ENCODE measurements at regions not wholly inside any gene's neighbourhood (a gene's known extent, or its start where the extent isn't known, plus 50 kb on each side); places are given as distances from the start of the nearest gene placed in this dataset.

DNA sequence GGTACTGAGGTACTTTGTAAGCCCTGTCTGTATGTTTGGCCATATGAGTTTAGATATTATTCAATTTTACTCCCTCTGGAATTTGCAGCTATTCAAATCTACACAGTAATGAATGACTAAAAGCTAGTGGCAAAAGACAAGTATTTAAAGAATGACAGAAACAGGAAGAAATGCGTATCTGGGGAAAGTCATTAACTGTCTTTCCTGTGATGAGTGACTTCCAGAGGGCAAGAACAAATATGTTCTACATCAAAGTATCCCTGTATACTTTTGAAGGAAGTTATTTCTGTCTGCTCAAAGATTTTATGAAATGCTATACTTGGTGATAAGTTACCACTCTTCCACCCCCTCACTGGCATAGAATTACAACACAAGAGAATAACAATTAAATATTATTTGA lies 489.3 kb upstream of the SOX9 start:
- no peak for TF ChIP-seq CEBPB (IDR thresholded peaks at IDR 0.05)
- no peak for TF ChIP-seq CREB1 (IDR thresholded peaks at IDR 0.05; ENCODE audit: low read depth)
- TF ChIP-seq TEAD4 (IDR thresholded peaks at IDR 0.05) = peak; percentile 65
- TF ChIP-seq RAD21 (IDR thresholded peaks at IDR 0.05; ENCODE audit: low read depth) = no peak
- no peak; the same call in 1 of the 2 replicates for TF ChIP-seq TCF12 (IDR thresholded peaks at IDR 0.05; ENCODE audit: low read depth)
- peak; percentile 51; the same call in 1 of the 2 replicates for TF ChIP-seq EP300 (IDR thresholded peaks at IDR 0.05; ENCODE audit: borderline replicate concordance)
- TF ChIP-seq, protein P1, sequence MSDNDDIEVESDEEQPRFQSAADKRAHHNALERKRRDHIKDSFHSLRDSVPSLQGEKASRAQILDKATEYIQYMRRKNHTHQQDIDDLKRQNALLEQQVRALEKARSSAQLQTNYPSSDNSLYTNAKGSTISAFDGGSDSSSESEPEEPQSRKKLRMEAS (IDR thresholded peaks at IDR 0.05) = no peak
- TF ChIP-seq FOXM1 (IDR thresholded peaks at IDR 0.05; ENCODE audit: borderline replicate concordance, low read depth) = peak; percentile 71; the same call in 1 of the 2 replicates

- TF ChIP-seq EGR1 (IDR thresholded peaks at IDR 0.05) = no peak
- TF ChIP-seq EP300 (IDR thresholded peaks at IDR 0.05; ENCODE audit: borderline replicate concordance) = peak; percentile 97
- peak; percentile 17; the same call in 1 of the 2 replicates for TF ChIP-seq CREB1 (IDR thresholded peaks at IDR 0.05; ENCODE audit: low read depth)
- TF ChIP-seq CEBPB (IDR thresholded peaks at IDR 0.05) = peak; percentile 30; the same call in 1 of the 2 replicates
- peak; percentile 95 for TF ChIP-seq FOXM1 (IDR thresholded peaks at IDR 0.05; ENCODE audit: borderline replicate concordance, low read depth)
- peak; percentile 12; the same call in 1 of the 2 replicates for TF ChIP-seq RAD21 (IDR thresholded peaks at IDR 0.05; ENCODE audit: low read depth)
- peak; percentile 97 for TF ChIP-seq NFIC (IDR thresholded peaks at IDR 0.05)
- TF ChIP-seq TCF12 (IDR thresholded peaks at IDR 0.05; ENCODE audit: low read depth) = peak; percentile 95
- TF ChIP-seq YY1 (IDR thresholded peaks at IDR 0.05; ENCODE audit: low read depth) = no peak
- TF ChIP-seq REST (IDR thresholded peaks at IDR 0.05; ENCODE audit: low read depth) = no peak
- peak; percentile 95 for TF ChIP-seq TEAD4 (IDR thresholded peaks at IDR 0.05)
- no peak for TF ChIP-seq ZBTB7A (IDR thresholded peaks at IDR 0.05; ENCODE audit: low read depth)
Measured at GRCh38 chr17:71632328-71632727, 488.5 kb upstream of the SOX9 start.

DNA sequence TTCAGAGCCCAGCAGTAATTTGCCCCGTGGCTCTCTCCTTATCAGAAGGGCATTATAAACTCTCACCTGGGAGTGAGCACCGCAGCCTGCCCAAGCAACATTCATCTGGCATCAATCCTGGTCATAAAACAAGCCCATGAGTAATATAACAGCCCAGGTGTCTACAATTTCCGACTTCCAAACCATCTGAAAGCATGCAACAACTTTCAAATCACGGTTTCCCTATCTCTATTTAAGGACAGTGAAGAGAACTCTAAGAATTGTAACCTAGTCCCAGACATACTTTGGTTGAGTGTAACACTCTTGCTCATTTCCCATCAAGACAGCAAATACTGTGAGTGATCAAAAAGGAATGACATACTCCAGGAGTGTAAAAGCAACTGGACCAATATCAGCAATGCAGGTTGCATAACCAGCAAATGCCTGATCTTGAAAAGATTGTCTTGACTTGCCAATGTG lies 487.4 kb upstream of the SOX9 start:
- TF ChIP-seq CREB1 (IDR thresholded peaks at IDR 0.05; ENCODE audit: low read depth) (no peak), TEAD4 (IDR thresholded peaks at IDR 0.05) (peak; percentile 69), REST (IDR thresholded peaks at IDR 0.05; ENCODE audit: low read depth) (no peak), FOXM1 (IDR thresholded peaks at IDR 0.05; ENCODE audit: borderline replicate concordance, low read depth) (peak; percentile 55; the same call in 1 of the 2 replicates), CEBPB (IDR thresholded peaks at IDR 0.05) (peak; percentile 87), TCF12 (IDR thresholded peaks at IDR 0.05; ENCODE audit: low read depth) (peak; percentile 84), RAD21 (IDR thresholded peaks at IDR 0.05; ENCODE audit: low read depth) (no peak), EP300 (IDR thresholded peaks at IDR 0.05; ENCODE audit: borderline replicate concordance) (peak; percentile 75; the same call in 1 of the 2 replicates), YY1 (IDR thresholded peaks at IDR 0.05; ENCODE audit: low read depth) (no peak), TAF1 (IDR thresholded peaks at IDR 0.05; ENCODE audit: low read depth) (0 out of 2 replicates have a peak, but pooled peaks have one; percentile 20), ZBTB7A (IDR thresholded peaks at IDR 0.05; ENCODE audit: low read depth) (no peak), NFIC (IDR thresholded peaks at IDR 0.05) (peak; percentile 51; the same call in 1 of the 2 replicates)
- TF ChIP-seq, protein P1 (IDR thresholded peaks at IDR 0.05) = no peak
- TF ChIP-seq, protein P2, sequence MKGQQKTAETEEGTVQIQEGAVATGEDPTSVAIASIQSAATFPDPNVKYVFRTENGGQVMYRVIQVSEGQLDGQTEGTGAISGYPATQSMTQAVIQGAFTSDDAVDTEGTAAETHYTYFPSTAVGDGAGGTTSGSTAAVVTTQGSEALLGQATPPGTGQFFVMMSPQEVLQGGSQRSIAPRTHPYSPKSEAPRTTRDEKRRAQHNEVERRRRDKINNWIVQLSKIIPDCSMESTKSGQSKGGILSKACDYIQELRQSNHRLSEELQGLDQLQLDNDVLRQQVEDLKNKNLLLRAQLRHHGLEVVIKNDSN (IDR thresholded peaks at IDR 0.05) = no peak

GRCh38 chr17:71634376-71634775 lies 486.4 kb upstream of the SOX9 start:
- TF ChIP-seq YY1 (IDR thresholded peaks at IDR 0.05; ENCODE audit: low read depth) (no peak), TAF1 (IDR thresholded peaks at IDR 0.05; ENCODE audit: low read depth) (no peak), ZBTB7A (IDR thresholded peaks at IDR 0.05; ENCODE audit: low read depth) (no peak), EP300 (IDR thresholded peaks at IDR 0.05; ENCODE audit: borderline replicate concordance) (no peak), FOXM1 (IDR thresholded peaks at IDR 0.05; ENCODE audit: borderline replicate concordance, low read depth) (no peak), EGR1 (IDR thresholded peaks at IDR 0.05) (no peak), RAD21 (IDR thresholded peaks at IDR 0.05; ENCODE audit: low read depth) (no peak), CEBPB (IDR thresholded peaks at IDR 0.05) (no peak), NFIC (IDR thresholded peaks at IDR 0.05) (no peak), REST (IDR thresholded peaks at IDR 0.05; ENCODE audit: low read depth) (no peak), CREB1 (IDR thresholded peaks at IDR 0.05; ENCODE audit: low read depth) (no peak), TCF12 (IDR thresholded peaks at IDR 0.05; ENCODE audit: low read depth) (no peak), TEAD4 (IDR thresholded peaks at IDR 0.05) (no peak)
- TF ChIP-seq, protein P2 (IDR thresholded peaks at IDR 0.05) = no peak
- TF ChIP-seq, protein P1 (IDR thresholded peaks at IDR 0.05) = no peak
